ENCODE measurements at regions not wholly inside any gene's neighbourhood (a gene's known extent, or its start where the extent isn't known, plus 50 kb on each side); places are given as distances from the start of the nearest gene placed in this dataset.

GRCh38 chr2:9681427-9681817 is 50.6 kb upstream of the YWHAQ start:
- DNase-seq (ENCODE audit: low spot score), result no peak

DNA sequence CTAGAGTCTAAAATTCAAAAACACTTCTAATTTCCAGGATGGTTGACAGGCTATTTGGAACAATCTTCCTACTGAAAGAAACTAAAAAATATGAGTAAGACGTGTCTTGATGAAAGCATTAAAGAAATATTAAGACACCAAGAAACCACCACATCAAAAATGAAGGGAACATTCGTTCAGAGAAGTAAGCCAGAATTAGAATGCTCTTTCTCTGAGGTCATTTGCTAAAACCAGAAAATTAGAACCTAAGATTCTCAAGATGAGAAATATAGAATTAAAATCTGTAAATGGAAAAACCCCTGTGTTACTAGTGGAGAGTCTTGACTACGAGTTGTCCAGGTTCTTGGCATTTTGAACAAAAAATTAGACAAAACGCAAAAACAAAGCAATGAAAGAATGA is 54.8 kb upstream of the YWHAQ start:
- no peak for DNase-seq (ENCODE audit: low spot score)

DNA sequence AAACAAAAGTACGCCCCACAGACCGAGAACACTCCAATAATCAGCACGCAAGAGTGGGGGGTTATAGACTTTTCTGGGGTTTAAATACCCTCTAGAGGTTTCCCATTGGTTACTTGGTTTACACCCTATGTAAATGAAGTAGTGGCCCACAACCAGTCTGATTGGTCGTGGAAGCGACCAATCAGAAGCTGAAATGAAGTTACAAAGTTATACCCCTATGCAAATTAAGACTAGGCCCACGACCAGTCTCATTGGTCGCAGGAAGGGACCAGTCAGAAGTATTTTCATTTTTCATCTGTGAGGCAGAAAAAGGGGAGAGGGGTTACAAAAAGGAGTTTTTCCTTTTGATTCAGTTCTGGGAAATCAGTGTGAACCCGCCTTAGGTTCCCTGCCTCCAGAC is 55.3 kb upstream of the YWHAQ start:
- DNase-seq (ENCODE audit: low spot score), result no peak

DNA sequence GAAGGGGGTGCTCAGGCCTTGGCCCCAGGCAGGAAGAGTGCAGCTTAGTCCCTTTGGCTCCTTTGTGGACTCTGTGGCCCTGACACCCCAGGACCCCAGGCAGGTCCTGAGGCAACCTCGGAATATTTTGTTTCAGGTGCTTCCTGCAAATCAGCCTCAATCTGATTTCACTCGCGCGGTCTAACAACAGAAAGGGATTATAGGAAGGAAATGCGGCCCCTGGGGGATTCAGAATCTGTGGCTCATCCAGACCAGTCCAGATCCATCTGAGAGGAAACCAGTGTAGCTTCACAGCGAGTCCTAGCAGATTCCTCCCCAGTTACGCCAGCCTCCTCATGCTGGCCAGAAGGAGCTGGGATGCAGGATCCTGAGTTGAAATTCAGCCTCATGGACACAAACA is 59.5 kb upstream of the YWHAQ start:
- DNase-seq (ENCODE audit: low spot score), result no peak

DNA sequence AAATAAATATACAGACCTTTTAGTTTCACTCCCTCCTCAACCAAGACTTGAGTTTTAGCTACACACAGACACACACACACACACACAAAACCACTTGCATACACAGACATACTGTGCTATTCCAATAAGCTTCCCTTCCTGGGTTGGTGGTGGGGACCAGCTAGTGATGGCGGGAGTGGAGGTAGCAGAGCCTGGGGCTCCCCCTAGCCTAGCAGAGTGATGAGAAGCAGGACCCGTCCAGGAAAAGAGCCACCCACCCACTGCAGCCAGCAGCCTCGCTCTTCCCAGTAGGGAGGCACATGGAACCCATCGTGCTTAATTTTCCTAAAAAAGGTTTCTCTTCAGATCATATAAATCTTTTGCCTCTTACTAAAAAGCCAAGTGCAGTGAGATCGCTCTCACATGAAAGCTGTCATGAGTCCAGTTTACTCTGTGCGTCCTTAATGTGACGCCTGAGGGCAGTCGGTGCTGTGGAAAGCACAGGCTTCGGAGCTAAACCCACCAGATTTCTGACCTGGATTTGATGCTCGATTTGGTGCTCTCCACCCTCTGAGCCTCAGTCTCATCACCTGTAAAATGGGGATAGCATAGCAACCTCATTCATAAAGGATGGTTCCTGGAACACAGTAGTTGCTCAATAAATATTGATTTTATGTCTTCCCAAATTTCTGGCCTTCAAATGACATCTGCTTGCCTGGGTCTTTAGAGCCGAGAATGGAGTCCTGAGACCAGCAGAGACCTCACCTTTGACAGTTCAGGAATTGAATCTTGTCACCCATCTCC is 60.1 kb upstream of the YWHAQ start:
- DNase-seq (ENCODE audit: low spot score), result no peak

GRCh38 chr2:9692456-9693195 is 61.8 kb upstream of the YWHAQ start:
- no peak for DNase-seq (ENCODE audit: low spot score)

DNA sequence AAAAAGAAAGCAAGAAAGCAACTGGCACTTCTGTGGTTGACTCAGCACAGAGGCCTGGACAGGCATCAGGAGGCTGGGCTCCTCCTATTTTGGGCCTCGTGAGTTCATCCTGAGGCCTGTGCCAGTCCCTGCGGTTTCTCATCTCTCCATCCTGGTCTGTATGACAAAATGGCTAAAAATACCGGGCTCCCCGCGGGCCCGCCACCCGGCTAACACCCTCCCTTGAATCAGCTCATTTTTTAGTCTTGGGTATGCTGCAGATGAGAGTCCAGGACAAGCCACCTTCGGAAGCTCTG is 62.3 kb upstream of the YWHAQ start:
- no peak for DNase-seq (ENCODE audit: low spot score)

GRCh38 chr2:9693646-9694045 is 62.8 kb upstream of the YWHAQ start:
- DNase-seq (ENCODE audit: low spot score), result no peak

DNA sequence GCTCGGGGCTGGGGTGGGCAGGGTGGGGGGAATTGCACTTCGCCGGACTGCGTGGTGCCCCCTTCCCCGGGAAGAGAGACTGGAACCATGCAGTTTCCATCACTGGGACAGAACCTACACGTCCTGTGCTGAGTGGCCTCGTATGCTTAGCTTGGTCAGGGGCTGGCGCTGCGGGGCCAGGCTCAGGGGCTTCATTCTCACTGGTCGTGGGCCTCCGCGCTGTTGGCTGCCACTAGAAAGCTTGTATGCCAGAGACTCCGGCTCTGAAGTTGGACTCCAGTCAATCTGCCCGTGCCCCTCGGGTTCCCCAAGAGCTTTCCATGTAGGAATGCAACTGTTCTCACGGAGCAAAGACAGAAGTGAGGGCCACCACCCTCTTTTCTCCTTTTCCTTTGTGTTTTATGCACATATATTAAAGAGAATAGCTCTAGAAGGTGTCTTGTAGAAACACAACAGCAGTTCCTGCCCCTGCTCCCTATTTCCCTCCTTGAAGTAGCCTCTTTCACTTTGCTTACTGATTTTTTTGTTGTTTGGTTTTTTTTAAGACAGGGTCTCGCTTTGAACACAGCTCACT is 64.0 kb upstream of the YWHAQ start:
- no peak for DNase-seq (ENCODE audit: low spot score)

DNA sequence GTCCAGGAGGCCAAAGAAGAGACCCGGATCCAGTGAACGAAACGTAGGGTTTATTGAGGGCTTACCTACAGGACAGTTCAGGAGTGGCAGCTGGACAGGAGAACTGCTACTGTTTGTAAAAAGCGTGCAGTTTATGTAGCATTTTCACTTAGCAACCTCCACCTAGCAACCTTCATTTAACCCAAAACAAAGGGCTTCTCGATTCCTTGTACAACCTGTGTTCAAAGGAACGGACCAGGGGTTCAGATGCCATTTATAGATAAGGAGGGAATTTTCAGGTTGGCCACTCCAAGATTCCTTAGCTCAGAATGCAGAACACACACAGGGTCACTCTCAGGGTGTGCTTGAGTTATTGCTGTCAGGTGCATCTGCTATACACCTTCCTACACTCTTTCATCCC is 65.1 kb upstream of the YWHAQ start:
- no peak for DNase-seq (ENCODE audit: low spot score)

DNA sequence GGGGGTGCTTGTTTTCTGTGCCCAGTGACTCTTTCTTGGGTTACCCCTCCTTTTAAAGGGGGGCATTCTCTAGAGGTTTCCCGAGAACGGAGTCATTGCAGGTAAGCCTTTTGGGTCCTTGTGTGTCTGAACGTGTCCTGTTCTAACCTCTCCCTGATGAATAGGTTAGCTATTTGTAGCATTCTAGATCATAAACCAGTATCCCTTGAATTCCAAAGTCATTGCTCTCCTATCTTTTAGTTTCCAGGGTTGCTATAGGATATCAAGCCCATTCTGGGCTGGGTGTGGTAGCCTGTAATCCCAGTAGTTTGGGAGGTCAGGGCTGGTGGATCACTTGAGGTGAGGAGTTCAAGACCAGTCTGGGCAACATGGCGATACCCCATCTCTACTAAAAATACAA is 65.9 kb upstream of the YWHAQ start:
- DNase-seq (ENCODE audit: low spot score), result peak; percentile 30

- no peak for DNase-seq (ENCODE audit: low spot score)
Measured at GRCh38 chr2:9697909-9698308, 67.1 kb upstream of the YWHAQ start.

GRCh38 chr2:9699139-9700108 is 68.6 kb upstream of the YWHAQ start:
- peak; percentile 70 for DNase-seq (ENCODE audit: low spot score)

DNA sequence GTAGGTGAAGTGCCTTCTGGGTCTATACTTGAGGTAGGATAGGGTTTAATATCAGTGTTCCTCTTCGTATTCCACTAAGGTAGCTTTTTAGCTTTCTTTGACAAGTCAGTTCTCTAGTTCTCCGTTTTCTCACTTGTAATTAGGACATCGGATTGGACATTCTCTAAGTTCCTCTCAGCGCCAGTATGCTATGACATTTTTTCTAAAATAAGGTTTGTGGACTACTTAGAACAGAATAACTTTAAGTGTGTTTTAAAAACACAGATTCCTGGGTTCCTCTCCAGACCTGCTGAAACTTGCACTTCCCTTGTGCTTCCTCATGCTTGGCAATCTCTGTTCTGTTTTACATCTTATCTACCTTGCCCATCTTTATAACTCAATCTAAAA is 69.3 kb upstream of the YWHAQ start:
- no peak for DNase-seq (ENCODE audit: low spot score)

GRCh38 chr2:9702604-9703084 is 71.8 kb upstream of the YWHAQ start:
- DNase-seq (ENCODE audit: low spot score), result no peak

DNA sequence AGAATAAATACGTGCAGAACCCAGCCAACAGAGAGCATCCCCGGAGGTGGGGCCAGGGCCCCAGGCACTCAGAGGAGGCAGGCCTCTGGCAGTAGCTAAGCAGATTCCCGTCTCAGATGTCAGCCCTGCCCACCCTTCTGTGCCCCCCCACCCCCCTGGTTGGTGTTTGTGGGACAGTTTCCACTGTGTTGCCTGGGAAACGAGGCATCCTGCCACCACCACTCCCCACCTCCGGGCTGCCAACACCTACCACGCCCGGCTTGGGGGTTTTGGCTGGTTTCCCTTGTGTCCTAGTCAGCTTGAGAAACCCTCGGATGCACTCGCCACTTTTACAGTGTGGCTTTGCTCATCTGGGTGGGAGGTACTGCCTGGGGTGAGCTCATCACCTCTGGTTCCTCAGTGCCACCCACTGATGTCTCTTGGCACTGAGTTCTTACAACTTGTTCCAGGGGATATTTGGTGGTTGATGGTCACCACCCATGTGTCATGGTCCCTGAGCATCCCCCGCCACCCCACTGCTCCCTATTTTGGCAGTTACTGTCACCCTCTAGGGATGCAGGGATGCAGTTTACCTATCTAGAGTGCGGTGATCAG is 72.4 kb upstream of the YWHAQ start:
- DNase-seq (ENCODE audit: low spot score), result peak; percentile 94

DNA sequence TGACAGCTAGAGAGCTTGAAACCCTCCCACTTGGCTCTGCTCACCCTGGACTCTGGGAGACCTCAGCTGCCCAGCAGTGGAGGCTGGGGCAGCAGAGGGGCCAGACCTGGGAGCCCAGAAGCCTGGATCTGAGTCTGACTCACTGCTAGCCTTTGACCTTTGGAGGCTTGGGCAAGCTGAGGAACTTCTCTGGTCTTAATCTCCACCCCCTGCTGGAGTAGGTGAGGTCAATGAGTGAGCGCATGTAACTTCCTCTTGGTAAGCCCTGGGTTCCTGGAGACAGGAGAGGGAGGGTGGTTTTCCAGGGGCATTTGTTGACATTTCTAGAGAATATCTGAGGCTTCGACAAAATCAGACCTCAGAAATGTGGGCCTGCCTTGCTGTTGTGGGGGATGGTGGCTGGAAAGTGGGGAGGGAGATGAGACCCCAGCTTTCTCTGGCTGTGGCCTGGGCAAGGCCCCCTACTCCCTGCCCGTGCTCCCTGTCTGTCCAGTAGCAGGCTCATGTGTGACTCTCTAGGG is 73.0 kb upstream of the YWHAQ start:
- peak; percentile 93 for DNase-seq (ENCODE audit: low spot score)

DNA sequence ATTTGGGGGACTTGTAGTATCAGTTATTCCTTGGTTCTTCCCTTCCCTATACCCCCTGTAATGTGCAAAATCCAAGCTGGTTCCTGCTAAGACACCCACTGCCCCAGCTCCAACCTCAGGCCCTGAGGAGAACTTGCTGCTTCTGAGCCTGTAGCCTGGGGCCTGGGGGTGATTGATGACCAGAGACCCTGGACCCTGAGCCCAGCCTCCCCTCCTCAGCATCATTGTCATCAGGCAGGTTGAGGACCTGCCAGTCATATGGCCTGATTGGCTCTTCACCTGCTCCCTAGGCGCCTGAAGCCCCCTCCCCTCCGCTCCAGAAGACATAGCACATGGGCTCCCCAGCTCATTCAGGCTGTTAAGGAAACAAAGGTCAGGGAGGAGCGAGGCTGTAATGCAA is 73.8 kb upstream of the YWHAQ start:
- DNase-seq (ENCODE audit: low spot score), result no peak

GRCh38 chr2:9705196-9705595 is 74.4 kb upstream of the YWHAQ start:
- DNase-seq (ENCODE audit: low spot score), result no peak

- DNase-seq (ENCODE audit: low spot score), result no peak
Measured at GRCh38 chr2:9707008-9707407, 76.2 kb upstream of the YWHAQ start.

DNA sequence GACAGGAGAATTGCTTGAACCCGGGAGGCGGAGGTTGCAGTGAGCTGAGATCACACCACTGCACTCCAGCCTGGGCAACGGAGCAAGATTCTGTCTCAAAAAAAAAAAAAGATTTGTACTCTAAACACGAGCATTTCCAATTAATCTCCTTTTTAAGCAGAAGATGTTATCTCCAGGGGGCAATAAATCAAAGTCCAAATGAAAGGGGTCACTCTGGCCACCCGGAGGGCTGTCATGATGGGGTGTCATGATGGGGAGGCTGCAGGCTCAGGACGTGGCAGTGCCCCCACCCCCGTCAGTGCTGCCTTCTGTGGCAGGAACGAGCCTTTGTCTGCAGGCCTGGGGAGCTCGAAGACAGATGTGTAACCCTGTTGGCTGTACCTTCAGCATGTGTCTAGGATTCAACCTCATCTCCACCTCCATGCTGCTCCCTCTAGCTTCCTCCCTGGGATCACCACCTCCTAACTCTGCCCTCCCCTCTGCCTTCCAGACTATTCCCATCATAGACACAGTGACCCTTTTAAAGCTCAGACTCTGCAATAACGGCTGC is 76.9 kb upstream of the YWHAQ start:
- no peak for DNase-seq (ENCODE audit: low spot score)
